Lung (tissue), 11 donors: ENCODE measurements at regions not wholly inside any gene's neighbourhood (a gene's known extent, or its start where the extent isn't known, plus 50 kb on each side); places are given as distances from the start of the nearest gene placed in this dataset.

Source experiments
- ATAC-seq: fragments of 200-7000 bp; cut with Tn5 transposase; one replicate; pipeline ENCODE4 v1.9.1; 2020; ENCODE audit warnings: moderate number of reproducible peaks; ENCODE audit not compliant: insufficient read depth, low FRiP score
- DNase-seq, 3 donors: peaks; one replicate each; pipeline ENCODE4 v3.0.0-alpha.2; 2013 to 2017
- H3K27ac ChIP-seq, 2 donors: one replicate each; pipeline ENCODE4 v1.5.1; 2013; ENCODE audit warnings: mild to moderate bottlenecking in 2 of 2, moderate library complexity in 2 of 2, control low read depth in 1 of 2, inconsistent platforms in 1 of 2, low read depth in 1 of 2, low read length in 1 of 2
- H3K27me3 ChIP-seq, 3 donors: one replicate each; pipeline ENCODE4 v1.5.1; 2013; ENCODE audit warnings: low read length in 2 of 3; ENCODE audit not compliant: control insufficient read depth in 3 of 3, insufficient read depth in 3 of 3
- H3K36me3 ChIP-seq, 4 donors: one replicate each; pipeline ENCODE4 v1.5.1; 2013; ENCODE audit warnings: low read length in 4 of 4, mild to moderate bottlenecking in 1 of 4, moderate library complexity in 1 of 4; ENCODE audit not compliant: control insufficient read depth in 4 of 4, insufficient read depth in 4 of 4
- H3K4me1 ChIP-seq, 5 donors: one replicate each; pipeline ENCODE4 v1.5.1; 2013; ENCODE audit warnings: low read length in 5 of 5, mild to moderate bottlenecking in 2 of 5, moderate library complexity in 1 of 5; ENCODE audit not compliant: control insufficient read depth in 5 of 5, insufficient read depth in 5 of 5
- H3K4me3 ChIP-seq: one replicate; pipeline ENCODE4 v1.5.1; 2013; ENCODE audit warnings: mild to moderate bottlenecking, control low read depth, moderate library complexity
- H3K9ac ChIP-seq, 2 donors: one replicate each; pipeline ENCODE4 v1.5.1; 2013; ENCODE audit warnings: low read length in 2 of 2, control low read depth in 1 of 2; ENCODE audit not compliant: insufficient read depth in 1 of 2
- H3K9me3 ChIP-seq, 4 donors: one replicate each; pipeline ENCODE4 v1.5.1; 2013; ENCODE audit warnings: low read length in 3 of 4, mild to moderate bottlenecking in 1 of 4, moderate library complexity in 1 of 4; ENCODE audit not compliant: control insufficient read depth in 4 of 4, insufficient read depth in 3 of 4
- WGBS, 2 donors: extraction: QIAGEN DNeasy Blood & Tissue Kit; methylation state at CpG; one replicate each; pipeline ENCODE4 v1.1.7; 2013; 5-methylcytosine and 5-hydroxymethylcytosine counted together
- TF ChIP-seq, protein P1 (sequence below): IDR thresholded peaks from 2 replicates; pipeline ENCODE4 v1.5.1; 2012; ENCODE audit warnings: mild to moderate bottlenecking; ENCODE audit errors: control extremely low read depth, extremely low read depth
- donor health status: control.
- donor health status: control.
- donor health status: Bipolar disorder and iron deficiency.
- donor health status: healthy.
- donor health status: DM: yes; HTN: yes; CAD: no.

DNA sequence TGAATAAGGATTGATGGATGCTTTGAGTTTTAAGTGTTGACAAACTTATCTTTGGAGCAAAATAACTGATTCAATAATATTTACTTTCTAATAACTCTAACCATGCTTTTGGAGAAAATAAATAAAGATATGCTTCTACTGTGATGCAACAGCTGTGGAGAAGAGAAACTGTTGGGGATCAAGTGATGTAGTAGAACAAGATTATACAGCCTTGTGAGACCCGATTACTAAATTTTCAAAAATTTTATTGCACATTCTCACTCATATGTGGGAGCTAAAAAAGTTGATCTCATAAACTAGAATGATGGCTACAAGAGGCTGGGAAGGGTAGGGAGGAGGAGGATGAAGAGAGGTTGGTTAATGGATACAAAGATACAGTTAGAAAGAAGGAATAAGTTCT lies 85.5 kb upstream of the OXGR1 start:
- no peak overlapping the region for H3K4me3 ChIP-seq
- ATAC-seq = no peak
- no peaks in the 10 kb centered on the region for H3K36me3 ChIP-seq
- TF ChIP-seq, protein P1, sequence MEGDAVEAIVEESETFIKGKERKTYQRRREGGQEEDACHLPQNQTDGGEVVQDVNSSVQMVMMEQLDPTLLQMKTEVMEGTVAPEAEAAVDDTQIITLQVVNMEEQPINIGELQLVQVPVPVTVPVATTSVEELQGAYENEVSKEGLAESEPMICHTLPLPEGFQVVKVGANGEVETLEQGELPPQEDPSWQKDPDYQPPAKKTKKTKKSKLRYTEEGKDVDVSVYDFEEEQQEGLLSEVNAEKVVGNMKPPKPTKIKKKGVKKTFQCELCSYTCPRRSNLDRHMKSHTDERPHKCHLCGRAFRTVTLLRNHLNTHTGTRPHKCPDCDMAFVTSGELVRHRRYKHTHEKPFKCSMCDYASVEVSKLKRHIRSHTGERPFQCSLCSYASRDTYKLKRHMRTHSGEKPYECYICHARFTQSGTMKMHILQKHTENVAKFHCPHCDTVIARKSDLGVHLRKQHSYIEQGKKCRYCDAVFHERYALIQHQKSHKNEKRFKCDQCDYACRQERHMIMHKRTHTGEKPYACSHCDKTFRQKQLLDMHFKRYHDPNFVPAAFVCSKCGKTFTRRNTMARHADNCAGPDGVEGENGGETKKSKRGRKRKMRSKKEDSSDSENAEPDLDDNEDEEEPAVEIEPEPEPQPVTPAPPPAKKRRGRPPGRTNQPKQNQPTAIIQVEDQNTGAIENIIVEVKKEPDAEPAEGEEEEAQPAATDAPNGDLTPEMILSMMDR = no peak
- DNase-seq = no peak
- H3K27ac ChIP-seq = no peak overlapping the region
- H3K9me3 ChIP-seq = peaks cover 0 to 4% (median 0%) of the 10 kb centered on the region in 4 donors
- WGBS, 2 donors = 81 to 97% methylated on average over 1 of the region's 1 CpG
- H3K4me1 ChIP-seq = no peaks in the 10 kb centered on the region
- H3K27me3 ChIP-seq = no peaks in the 10 kb centered on the region
- H3K9ac ChIP-seq = no peak overlapping the region

GRCh38 chr13:97082461-97083207 lies 88.4 kb upstream of the OXGR1 start:
- H3K27ac ChIP-seq = no peak overlapping the region
- H3K9me3 ChIP-seq = peaks cover 0 to 3% (median 0%) of the 10 kb centered on the region in 4 donors
- H3K36me3 ChIP-seq = no peaks in the 10 kb centered on the region
- no peak overlapping the region for H3K9ac ChIP-seq
- TF ChIP-seq, protein P1 = no peak
- 80 to 85% methylated on average over 6 of the region's 6 CpGs for WGBS, 2 donors
- no peaks in the 10 kb centered on the region for H3K4me1 ChIP-seq
- no peak overlapping the region for H3K4me3 ChIP-seq
- DNase-seq = no peak
- H3K27me3 ChIP-seq = no peaks in the 10 kb centered on the region
- no peak for ATAC-seq

- no peak for DNase-seq
- 38 to 68% methylated on average over 1 of the region's 1 CpG for WGBS, 2 donors
These were observed 96.9 kb upstream of the OXGR1 start for GRCh38 chr13:97091196-97091595.

More at GRCh38 chr13:97091196-97091595, 96.9 kb upstream of the OXGR1 start:
- Histone ChIP-seq H3K4me1 (no peaks in the 10 kb centered on the region), H3K9me3 (peaks cover 0 to 3% (median 0%) of the 10 kb centered on the region in 4 donors), H3K9ac (no peak overlapping the region), H3K27me3 (no peaks in the 10 kb centered on the region), H3K27ac (no peak overlapping the region), H3K4me3 (no peak overlapping the region), H3K36me3 (no peaks in the 10 kb centered on the region)
- ATAC-seq = no peak
- TF ChIP-seq, protein P1 = no peak
